ENCODE measurements at regions not wholly inside any gene's neighbourhood (a gene's known extent, or its start where the extent isn't known, plus 50 kb on each side); places are given as distances from the start of the nearest gene placed in this dataset.

GRCh38 chr1:209413062-209413461, 170.5 kb upstream of the CAMK1G start:
- no peak for TF ChIP-seq L3MBTL2 (conservative IDR thresholded peaks at IDR 0.05)
- no peak for TF ChIP-seq SUZ12 (IDR thresholded peaks at IDR 0.05)
- TF ChIP-seq ELF4 (IDR thresholded peaks at IDR 0.05), result no peak
- no peak for TF ChIP-seq TARDBP (IDR thresholded peaks at IDR 0.05)
- TF ChIP-seq FOXK2 (IDR thresholded peaks at IDR 0.05), result no peak
- TF ChIP-seq ARNT (IDR thresholded peaks at IDR 0.05), result no peak
- no peak for TF ChIP-seq LEF1 (IDR thresholded peaks at IDR 0.05; ENCODE audit: borderline replicate concordance)
- no peak for TF ChIP-seq CTBP1 (IDR thresholded peaks at IDR 0.05; ENCODE audit: borderline replicate concordance)
- TF ChIP-seq ZNF384 (IDR thresholded peaks at IDR 0.05), result no peak
- TF ChIP-seq, protein P1, sequence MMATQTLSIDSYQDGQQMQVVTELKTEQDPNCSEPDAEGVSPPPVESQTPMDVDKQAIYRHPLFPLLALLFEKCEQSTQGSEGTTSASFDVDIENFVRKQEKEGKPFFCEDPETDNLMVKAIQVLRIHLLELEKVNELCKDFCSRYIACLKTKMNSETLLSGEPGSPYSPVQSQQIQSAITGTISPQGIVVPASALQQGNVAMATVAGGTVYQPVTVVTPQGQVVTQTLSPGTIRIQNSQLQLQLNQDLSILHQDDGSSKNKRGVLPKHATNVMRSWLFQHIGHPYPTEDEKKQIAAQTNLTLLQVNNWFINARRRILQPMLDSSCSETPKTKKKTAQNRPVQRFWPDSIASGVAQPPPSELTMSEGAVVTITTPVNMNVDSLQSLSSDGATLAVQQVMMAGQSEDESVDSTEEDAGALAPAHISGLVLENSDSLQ (IDR thresholded peaks at IDR 0.05), result no peak
- TF ChIP-seq FOXA1 (IDR thresholded peaks at IDR 0.05), result no peak
- TF ChIP-seq NFRKB (IDR thresholded peaks at IDR 0.05), result no peak
- no peak for TF ChIP-seq HDGF (IDR thresholded peaks at IDR 0.05; ENCODE audit: borderline replicate concordance)
- no peak for TF ChIP-seq FOXM1 (IDR thresholded peaks at IDR 0.05; ENCODE audit: borderline replicate concordance)
- TF ChIP-seq SP1 (IDR thresholded peaks at IDR 0.05), result no peak
- TF ChIP-seq BHLHE40 (IDR thresholded peaks at IDR 0.05; ENCODE audit: borderline replicate concordance), result no peak
- CTCF ChIA-PET, result no interaction called here
- POLR2A ChIA-PET, result no interaction called here
- no peak for DNase-seq (ENCODE audit: extremely low spot score)

- ChIA-PET CTCF (no interaction called here), POLR2A (no interaction called here)
- DNase-seq (ENCODE audit: extremely low spot score), result no peak
- no peak for TF ChIP-seq FOXK2 (IDR thresholded peaks at IDR 0.05)
- TF ChIP-seq LEF1 (IDR thresholded peaks at IDR 0.05; ENCODE audit: borderline replicate concordance), result no peak
- no peak for TF ChIP-seq L3MBTL2 (conservative IDR thresholded peaks at IDR 0.05)
- no peak for TF ChIP-seq BHLHE40 (IDR thresholded peaks at IDR 0.05; ENCODE audit: borderline replicate concordance)
- TF ChIP-seq, protein P1 (IDR thresholded peaks at IDR 0.05), result no peak
- TF ChIP-seq HDGF (IDR thresholded peaks at IDR 0.05; ENCODE audit: borderline replicate concordance), result no peak
- TF ChIP-seq FOXM1 (IDR thresholded peaks at IDR 0.05; ENCODE audit: borderline replicate concordance), result no peak
These were observed 168.6 kb upstream of the CAMK1G start for GRCh38 chr1:209414803-209415329.

- TF ChIP-seq LEF1 (IDR thresholded peaks at IDR 0.05; ENCODE audit: borderline replicate concordance), result no peak
- TF ChIP-seq ARNT (IDR thresholded peaks at IDR 0.05), result no peak
- TF ChIP-seq NFRKB (IDR thresholded peaks at IDR 0.05), result no peak
- TF ChIP-seq ZNF384 (IDR thresholded peaks at IDR 0.05), result no peak
- TF ChIP-seq, protein P1 (IDR thresholded peaks at IDR 0.05), result no peak
- no peak for TF ChIP-seq ELF4 (IDR thresholded peaks at IDR 0.05)
- TF ChIP-seq CTBP1 (IDR thresholded peaks at IDR 0.05; ENCODE audit: borderline replicate concordance), result no peak
- TF ChIP-seq BHLHE40 (IDR thresholded peaks at IDR 0.05; ENCODE audit: borderline replicate concordance), result no peak
- no peak for TF ChIP-seq TARDBP (IDR thresholded peaks at IDR 0.05)
- no peak for TF ChIP-seq HDGF (IDR thresholded peaks at IDR 0.05; ENCODE audit: borderline replicate concordance)
- TF ChIP-seq FOXM1 (IDR thresholded peaks at IDR 0.05; ENCODE audit: borderline replicate concordance), result no peak
- no peak for TF ChIP-seq SUZ12 (IDR thresholded peaks at IDR 0.05)
- no peak for TF ChIP-seq FOXK2 (IDR thresholded peaks at IDR 0.05)
- TF ChIP-seq L3MBTL2 (conservative IDR thresholded peaks at IDR 0.05), result no peak
- TF ChIP-seq SP1 (IDR thresholded peaks at IDR 0.05), result no peak
- no peak for TF ChIP-seq FOXA1 (IDR thresholded peaks at IDR 0.05)
- POLR2A ChIA-PET, result no interaction called here
- CTCF ChIA-PET, result no interaction called here
- no peak for DNase-seq (ENCODE audit: extremely low spot score)
These were observed 167.5 kb upstream of the CAMK1G start for GRCh38 chr1:209416039-209416438.

DNA sequence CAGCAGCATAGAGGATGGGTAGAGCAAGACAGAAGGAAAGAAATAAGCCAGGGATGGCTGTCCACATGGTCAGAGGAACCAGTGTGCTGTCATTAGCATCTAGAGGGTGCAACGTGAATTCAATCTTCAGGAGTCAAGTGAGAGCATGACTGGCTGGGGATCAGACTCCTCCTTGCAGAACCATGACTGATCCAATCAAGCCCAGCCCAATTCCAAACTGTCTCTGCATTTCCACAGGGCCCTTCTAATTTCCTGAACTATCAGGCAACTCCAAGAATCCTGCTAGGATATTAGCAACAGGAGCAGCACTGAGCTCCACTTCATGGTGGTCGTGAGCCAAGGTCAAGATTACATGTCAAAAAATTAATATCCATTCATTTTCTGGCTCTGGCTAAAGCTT, 166.8 kb upstream of the CAMK1G start:
- CTCF ChIA-PET, result no interaction called here
- POLR2A ChIA-PET, result no interaction called here
- no peak for DNase-seq (ENCODE audit: extremely low spot score)
- TF ChIP-seq FOXM1 (IDR thresholded peaks at IDR 0.05; ENCODE audit: borderline replicate concordance) (no peak), HDGF (IDR thresholded peaks at IDR 0.05; ENCODE audit: borderline replicate concordance) (no peak), ELF4 (IDR thresholded peaks at IDR 0.05) (no peak), FOXA1 (IDR thresholded peaks at IDR 0.05) (no peak), ARNT (IDR thresholded peaks at IDR 0.05) (no peak), SUZ12 (IDR thresholded peaks at IDR 0.05) (no peak), NFRKB (IDR thresholded peaks at IDR 0.05) (no peak), SP1 (IDR thresholded peaks at IDR 0.05) (no peak), LEF1 (IDR thresholded peaks at IDR 0.05; ENCODE audit: borderline replicate concordance) (no peak), BHLHE40 (IDR thresholded peaks at IDR 0.05; ENCODE audit: borderline replicate concordance) (no peak)
- TF ChIP-seq, protein P1 (IDR thresholded peaks at IDR 0.05), result no peak

DNA sequence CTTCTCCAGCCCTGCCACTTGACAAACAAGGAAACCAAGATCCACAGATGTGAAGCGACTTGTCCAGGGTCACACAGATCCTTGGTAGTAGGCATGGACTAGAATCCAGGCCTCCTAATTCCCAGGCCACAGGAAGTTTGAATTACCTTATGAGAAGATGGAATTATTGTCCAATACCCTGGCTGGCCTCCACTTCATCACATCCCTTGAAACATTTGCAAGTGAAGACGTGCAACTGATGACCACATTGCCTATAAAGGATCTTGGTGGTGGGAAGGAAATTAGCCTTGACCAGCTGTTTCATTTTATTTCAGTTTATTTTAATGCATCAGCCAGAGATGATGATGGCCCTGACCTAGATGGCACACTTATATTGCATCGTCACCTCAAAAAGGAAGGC, 165.8 kb upstream of the CAMK1G start:
- TF ChIP-seq ARNT (IDR thresholded peaks at IDR 0.05) (no peak), SP1 (IDR thresholded peaks at IDR 0.05) (no peak), NFRKB (IDR thresholded peaks at IDR 0.05) (no peak), TARDBP (IDR thresholded peaks at IDR 0.05) (no peak), LEF1 (IDR thresholded peaks at IDR 0.05; ENCODE audit: borderline replicate concordance) (no peak)
- no peak for DNase-seq (ENCODE audit: extremely low spot score)
- POLR2A ChIA-PET, result no interaction called here
- CTCF ChIA-PET, result no interaction called here

- DNase-seq (ENCODE audit: extremely low spot score), result no peak
- CTCF ChIA-PET, result no interaction called here
- POLR2A ChIA-PET, result no interaction called here
- TF ChIP-seq ARNT (IDR thresholded peaks at IDR 0.05) (no peak), CTBP1 (IDR thresholded peaks at IDR 0.05; ENCODE audit: borderline replicate concordance) (no peak), LEF1 (IDR thresholded peaks at IDR 0.05; ENCODE audit: borderline replicate concordance) (no peak)
These were observed 163.2 kb upstream of the CAMK1G start for GRCh38 chr1:209420276-209420675.
